Neural cell (in vitro differentiated cells): ENCODE measurements at regions not wholly inside any gene's neighbourhood (a gene's known extent, or its start where the extent isn't known, plus 50 kb on each side); places are given as distances from the start of the nearest gene placed in this dataset.

Experiments used
- CTCF ChIP-seq: fragments of 450-650 bp; IDR thresholded peaks from 2 replicates; pipeline ENCODE4 v1.5.1; 2014; ENCODE audit warnings: antibody characterized with exemption, mild to moderate bottlenecking, moderate library complexity; ENCODE audit not compliant: poor library complexity, severe bottlenecking
- EP300 ChIP-seq: fragments of 450-650 bp; conservative IDR thresholded peaks from 2 replicates; pipeline ENCODE4 v1.6.1; 2014; ENCODE audit warnings: antibody characterized with exemption, mild to moderate bottlenecking, moderate library complexity; ENCODE audit not compliant: poor library complexity, severe bottlenecking
- POLR2AphosphoS5 ChIP-seq: IDR thresholded peaks from 2 replicates; pipeline ENCODE4 v1.6.1; 2012
- RAD21 ChIP-seq: fragments of 450-650 bp; conservative IDR thresholded peaks from 2 replicates; pipeline ENCODE4 v1.6.1; 2014; ENCODE audit warnings: antibody characterized with exemption, mild to moderate bottlenecking, moderate library complexity

GRCh38 chr11:29634744-29635143, 382.1 kb downstream of the KCNA4 start:
- TF ChIP-seq CTCF, result no peak
- no peak for TF ChIP-seq POLR2AphosphoS5
- no peak for TF ChIP-seq EP300
- TF ChIP-seq RAD21, result no peak
